LNCAP (cell line): ENCODE measurements at regions not wholly inside any gene's neighbourhood (a gene's known extent, or its start where the extent isn't known, plus 50 kb on each side); places are given as distances from the start of the nearest gene placed in this dataset.

Source experiments
- TF ChIP-seq, protein P1 (sequence below): fragments of 450-650 bp; IDR thresholded peaks from 2 replicates; pipeline ENCODE4 v1.5.1; 2017; ENCODE audit warnings: mild to moderate bottlenecking

GRCh38 chr10:43845121-43845520, 196.4 kb upstream of the ZNF32 start:
- TF ChIP-seq, protein P1, sequence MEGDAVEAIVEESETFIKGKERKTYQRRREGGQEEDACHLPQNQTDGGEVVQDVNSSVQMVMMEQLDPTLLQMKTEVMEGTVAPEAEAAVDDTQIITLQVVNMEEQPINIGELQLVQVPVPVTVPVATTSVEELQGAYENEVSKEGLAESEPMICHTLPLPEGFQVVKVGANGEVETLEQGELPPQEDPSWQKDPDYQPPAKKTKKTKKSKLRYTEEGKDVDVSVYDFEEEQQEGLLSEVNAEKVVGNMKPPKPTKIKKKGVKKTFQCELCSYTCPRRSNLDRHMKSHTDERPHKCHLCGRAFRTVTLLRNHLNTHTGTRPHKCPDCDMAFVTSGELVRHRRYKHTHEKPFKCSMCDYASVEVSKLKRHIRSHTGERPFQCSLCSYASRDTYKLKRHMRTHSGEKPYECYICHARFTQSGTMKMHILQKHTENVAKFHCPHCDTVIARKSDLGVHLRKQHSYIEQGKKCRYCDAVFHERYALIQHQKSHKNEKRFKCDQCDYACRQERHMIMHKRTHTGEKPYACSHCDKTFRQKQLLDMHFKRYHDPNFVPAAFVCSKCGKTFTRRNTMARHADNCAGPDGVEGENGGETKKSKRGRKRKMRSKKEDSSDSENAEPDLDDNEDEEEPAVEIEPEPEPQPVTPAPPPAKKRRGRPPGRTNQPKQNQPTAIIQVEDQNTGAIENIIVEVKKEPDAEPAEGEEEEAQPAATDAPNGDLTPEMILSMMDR: no peak

DNA sequence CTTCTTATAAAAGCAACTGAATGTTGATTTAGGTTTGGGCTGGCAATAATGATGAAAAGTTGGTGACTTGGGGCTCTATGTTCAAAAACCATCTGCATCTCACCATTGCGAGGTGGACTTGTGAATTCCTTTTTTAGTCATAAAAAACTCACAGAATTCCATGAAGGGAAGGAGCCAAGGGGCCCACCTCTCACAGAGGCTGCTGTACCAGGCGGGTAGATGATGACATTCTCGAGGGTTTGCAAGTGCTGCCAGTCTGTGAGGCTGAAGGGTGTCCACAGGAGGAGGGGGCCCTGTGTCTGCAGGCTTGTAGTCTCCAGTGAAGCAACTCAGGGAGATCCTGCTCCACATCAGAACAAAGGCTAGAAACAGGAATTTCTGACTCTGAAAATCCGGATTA, 195.5 kb upstream of the ZNF32 start:
- TF ChIP-seq, protein P1: no peak

DNA sequence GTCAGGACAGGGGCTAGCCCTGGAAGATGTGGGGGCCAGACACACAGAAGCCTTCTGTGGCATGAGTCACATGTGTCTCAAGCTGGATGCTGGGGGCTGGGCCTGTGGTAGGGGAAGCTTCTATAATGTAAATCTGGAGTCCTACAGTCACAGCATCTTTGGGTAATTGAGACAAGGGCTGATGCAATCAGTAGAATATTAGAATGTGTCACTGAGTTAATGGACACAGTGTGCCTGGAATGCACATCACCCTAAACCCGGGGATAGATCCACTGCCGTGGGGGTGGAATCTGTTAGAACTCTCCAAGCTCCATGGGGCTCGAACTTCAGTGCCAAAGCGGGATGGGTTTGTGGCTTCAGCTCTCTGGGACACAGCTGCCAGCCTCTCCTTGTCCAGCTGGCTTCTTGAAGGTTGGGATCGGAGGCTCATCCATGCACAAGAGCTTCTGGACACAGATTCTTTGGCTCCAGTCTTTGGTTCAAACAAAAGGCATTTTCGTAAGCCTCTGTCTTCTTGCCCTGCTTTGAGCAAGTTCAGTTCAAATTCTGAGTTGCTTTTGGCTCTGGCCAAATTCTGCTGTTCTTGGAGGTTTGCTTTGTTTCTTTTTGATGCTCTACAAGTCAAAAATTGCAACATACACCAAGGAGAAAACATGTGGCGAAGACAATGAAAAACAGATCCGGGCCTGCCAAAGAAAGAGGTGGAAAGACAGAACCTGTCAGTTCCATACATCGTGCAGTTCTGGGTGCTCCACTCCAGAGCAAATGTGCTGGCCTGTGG, 194.8 kb upstream of the ZNF32 start:
- TF ChIP-seq, protein P1: no peak

DNA sequence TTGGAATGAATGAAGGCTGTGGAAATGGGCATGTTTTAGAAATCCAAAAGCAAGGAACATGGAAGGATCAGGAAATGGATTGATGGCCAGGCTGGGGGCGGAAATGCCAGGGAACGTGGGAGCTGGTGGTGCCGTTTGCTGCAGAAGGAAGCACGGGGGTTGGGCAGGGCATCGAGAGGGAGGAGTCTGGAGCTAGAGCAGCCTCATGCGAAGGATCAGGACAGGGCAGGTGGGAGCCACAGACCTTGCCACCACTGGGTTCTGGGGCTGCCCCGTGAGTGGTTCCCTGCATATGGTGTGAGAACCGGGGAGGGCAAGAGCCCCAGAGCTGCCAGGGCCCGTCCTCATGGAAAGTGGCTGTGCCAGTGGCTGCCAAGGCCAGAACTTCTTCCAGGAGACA, 193.8 kb upstream of the ZNF32 start:
- TF ChIP-seq, protein P1: no peak

DNA sequence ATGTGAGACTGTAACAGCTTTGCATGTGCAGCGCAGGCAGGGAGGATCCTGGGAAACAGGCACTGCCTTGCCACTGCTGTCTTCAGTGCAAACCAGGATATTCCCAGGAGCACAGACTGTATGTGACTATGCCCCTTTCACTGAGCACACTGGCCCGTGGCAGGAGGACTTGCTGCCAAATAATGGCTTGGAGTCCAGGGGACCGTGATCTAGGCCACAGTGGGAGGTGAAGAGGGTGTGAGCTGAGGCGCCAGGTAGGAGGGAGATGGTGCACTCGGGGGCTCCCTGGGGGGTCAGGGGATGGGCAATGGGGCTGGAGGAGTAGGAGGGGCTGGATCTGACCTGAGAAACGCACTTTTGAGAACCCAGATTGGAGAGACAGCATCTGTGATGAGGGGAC, 193.4 kb upstream of the ZNF32 start:
- TF ChIP-seq, protein P1: no peak

DNA sequence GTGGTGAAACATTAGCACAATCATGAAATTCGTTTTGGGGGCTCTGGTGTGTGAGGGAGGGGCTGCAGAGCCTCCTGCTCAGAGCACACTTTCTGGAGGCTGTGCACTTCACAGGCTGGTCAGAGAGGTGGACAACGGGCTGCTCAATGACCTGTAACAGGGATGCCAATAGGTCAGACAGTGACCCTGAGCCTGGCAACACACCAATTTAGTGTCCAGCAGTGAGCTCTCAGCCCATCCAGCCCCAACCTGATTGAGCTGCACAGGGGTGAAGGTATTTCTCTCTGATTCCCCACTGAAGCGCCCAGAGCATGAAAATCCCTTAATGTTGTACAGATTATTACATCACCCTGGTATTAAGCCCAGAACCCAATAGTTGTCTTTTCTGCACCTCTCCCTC, 191.3 kb upstream of the ZNF32 start:
- TF ChIP-seq, protein P1: no peak

GRCh38 chr10:43827853-43828252, 179.2 kb upstream of the ZNF32 start:
- TF ChIP-seq, protein P1: no peak

DNA sequence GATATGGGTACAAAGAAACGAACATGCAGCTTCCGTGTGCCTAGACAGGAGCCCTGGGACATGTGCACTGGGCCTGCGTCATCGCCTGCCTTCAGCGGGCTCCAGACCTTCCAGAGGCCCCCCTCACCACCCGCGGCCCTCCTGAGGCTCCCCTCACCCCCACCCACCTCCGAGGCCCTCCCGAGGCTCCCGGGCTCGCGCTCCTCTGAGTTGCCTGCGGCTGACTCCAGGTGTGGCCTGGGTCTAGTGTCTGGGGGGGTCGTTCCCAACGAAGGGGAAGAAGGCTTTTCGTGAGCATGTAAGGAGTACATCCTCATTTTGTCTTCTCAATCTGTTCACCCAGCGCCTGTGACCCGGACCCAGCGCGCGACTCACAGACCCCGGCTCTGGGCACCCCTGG, 177.3 kb upstream of the ZNF32 start:
- TF ChIP-seq, protein P1: no peak
